A549 (cell line): ENCODE measurements at regions not wholly inside any gene's neighbourhood (a gene's known extent, or its start where the extent isn't known, plus 50 kb on each side); places are given as distances from the start of the nearest gene placed in this dataset.

Source experiments
- ATAC-seq, 2 experiments: fragments of 200-7000 bp in 1 of 2; fragments of >200 bp in 1 of 2; cut with Nextera tagmentation in 1 of 2; cut with Tn5 transposase in 1 of 2; 3 replicates each; pipeline versions ENCODE4 v1.8.0 to v1.9.1; 2018 to 2020; ENCODE audit warnings: mild to moderate bottlenecking in 1 of 2, moderate library complexity in 1 of 2
- CTCF ChIA-PET: fragments of 300-600 bp; sonication (Branson Sonifier 250); formaldehyde crosslinking; extraction: SDS; loops from one replicate; lab custom pipeline; 2021; ENCODE audit warnings: antibody characterized with exemption, inconsistent platforms; lab: Yijun Ruan, JAX
- POLR2A ChIA-PET: fragments of 350-600 bp; formaldehyde crosslinking; extraction: SDS; loops from one replicate; lab custom pipeline; 2021; ENCODE audit warnings: antibody characterized with exemption, inconsistent platforms; lab: Yijun Ruan, JAX
- DNase-seq, 2 experiments: peaks; one replicate each; pipeline versions ENCODE4 v3.0.0 to v3.0.0-alpha.2; 2011 to 2016; ENCODE audit warnings: low read depth in 1 of 2, low spot score in 1 of 2
- FAIRE-seq: peaks from 2 replicates; lab custom pipeline; 2011; peaks lifted over from hg19 to GRCh38; lab: Jason Lieb, UNC
- H3K27ac ChIP-seq, 2 experiments: fragments of >200 bp; sonication (Bioruptor Twin); formaldehyde crosslinking; 3 replicates each; pipeline ENCODE4 v1.5.1; 2016 to 2017
- H3K4me1 ChIP-seq: fragments of >200 bp; sonication (Bioruptor Twin); formaldehyde crosslinking; 3 replicates; pipeline ENCODE4 v1.6.1; 2016
- H3K4me2 ChIP-seq: fragments of >200 bp; sonication (Bioruptor Twin); formaldehyde crosslinking; 3 replicates; pipeline ENCODE4 v1.6.1; 2016
- H3K4me3 ChIP-seq: fragments of >200 bp; sonication (Bioruptor Twin); formaldehyde crosslinking; 3 replicates; pipeline ENCODE4 v1.5.1; 2016
- H3K9me3 ChIP-seq: fragments of >200 bp; sonication (Bioruptor Twin); formaldehyde crosslinking; 3 replicates; pipeline ENCODE4 v1.6.1; 2016
- CBX2 ChIP-seq: fragments of 200-600 bp; sonication (generic); IDR thresholded peaks from 2 replicates; pipeline ENCODE4 v1.6.1; 2016; ENCODE audit warnings: low read depth, mild to moderate bottlenecking, borderline replicate concordance
- CEBPB ChIP-seq, 2 experiments: fragments of >200 bp in 1 of 2; sonication (Bioruptor Twin) in 1 of 2; formaldehyde crosslinking in 1 of 2; IDR thresholded peaks; 2 replicates each; pipeline ENCODE4 v1.6.1; 2012 to 2016
- CHD2 ChIP-seq: fragments of 150-350 bp; IDR thresholded peaks from 2 replicates; pipeline ENCODE4 v1.6.1; 2014; ENCODE audit warnings: low read length; ENCODE audit not compliant: partially characterized antibody
- EHF ChIP-seq: fragments of 250-450 bp; sonication (Bioruptor Pico); IDR thresholded peaks from 2 replicates; pipeline ENCODE4 v1.5.0; 2020; ENCODE audit warnings: mild to moderate bottlenecking
- EP300 ChIP-seq, 2 experiments: fragments of >200 bp; sonication (Bioruptor Twin); formaldehyde crosslinking; IDR thresholded peaks; 2 replicates in 1 of 2; 3 replicates in 1 of 2; pipeline ENCODE4 v1.6.1; 2016 to 2017
- ESRRA ChIP-seq: fragments of 150-350 bp; IDR thresholded peaks from 2 replicates; pipeline ENCODE4 v1.6.1; 2014; ENCODE audit warnings: mild to moderate bottlenecking, low read length, borderline replicate concordance
- FOSB ChIP-seq: fragments of 250-450 bp; sonication (Bioruptor Pico); IDR thresholded peaks from 2 replicates; pipeline ENCODE4 v1.5.0; 2020; ENCODE audit warnings: mild to moderate bottlenecking, moderate library complexity
- HEYL ChIP-seq: fragments of 250-450 bp; sonication (Bioruptor Pico); IDR thresholded peaks from 2 replicates; pipeline ENCODE4 v1.8.0; 2021; ENCODE audit warnings: mild to moderate bottlenecking, moderate library complexity
- HOXB13 ChIP-seq: fragments of 250-450 bp; sonication (Bioruptor Pico); IDR thresholded peaks from 2 replicates; pipeline ENCODE4 v1.5.0; 2020; ENCODE audit warnings: low read depth, mild to moderate bottlenecking, moderate library complexity
- JUN ChIP-seq, 2 experiments: fragments of >200 bp; sonication (Bioruptor Twin); formaldehyde crosslinking; IDR thresholded peaks; 2 replicates in 1 of 2; 3 replicates in 1 of 2; pipeline ENCODE4 v1.6.1; 2016 to 2017
- KDM5A ChIP-seq: fragments of 200-600 bp; sonication (generic); IDR thresholded peaks from 2 replicates; pipeline ENCODE4 v1.6.1; 2016; ENCODE audit warnings: antibody characterized with exemption, mild to moderate bottlenecking
- MAFK ChIP-seq: fragments of 450-650 bp; IDR thresholded peaks from 2 replicates; pipeline ENCODE4 v1.6.1; 2014; ENCODE audit not compliant: partially characterized antibody
- MYC ChIP-seq: IDR thresholded peaks from 2 replicates; pipeline ENCODE4 v1.6.1; 2012; ENCODE audit warnings: mild to moderate bottlenecking, inconsistent platforms, low read length, improper control_type of control experiment, borderline replicate concordance
- NPAS2 ChIP-seq: fragments of 250-450 bp; sonication (Bioruptor Pico); IDR thresholded peaks from 2 replicates; pipeline ENCODE4 v1.8.0; 2022; ENCODE audit warnings: mild to moderate bottlenecking, moderate library complexity, borderline replicate concordance
- POLR2A ChIP-seq: IDR thresholded peaks from 2 replicates; pipeline ENCODE4 v1.6.1; 2012; ENCODE audit warnings: mild to moderate bottlenecking, low read length
- RCOR1 ChIP-seq: fragments of 150-350 bp; IDR thresholded peaks from 2 replicates; pipeline ENCODE4 v1.6.1; 2014; ENCODE audit warnings: antibody characterized with exemption, low read length, low read depth
- RFX5 ChIP-seq: fragments of 450-650 bp; IDR thresholded peaks from 2 replicates; pipeline ENCODE4 v1.7.1; 2014; ENCODE audit warnings: antibody characterized with exemption, mild to moderate bottlenecking, moderate library complexity
- SREBF2 ChIP-seq: fragments of 450-650 bp; IDR thresholded peaks from 2 replicates; pipeline ENCODE4 v1.6.1; 2014; ENCODE audit warnings: mild to moderate bottlenecking, moderate library complexity
- ZFP36 ChIP-seq: fragments of 450-650 bp; IDR thresholded peaks from 2 replicates; pipeline ENCODE4 v1.6.1; 2014; ENCODE audit warnings: borderline replicate concordance; ENCODE audit not compliant: partially characterized antibody
- ZNF302 ChIP-seq: fragments of 250-450 bp; sonication (Bioruptor Pico); IDR thresholded peaks from 2 replicates; pipeline ENCODE4 v1.9.0; 2021; ENCODE audit warnings: inconsistent platforms, mild to moderate bottlenecking, moderate library complexity
- WGBS: methylation state at CpG from one replicate; pipeline ENCODE4 v1.1.6; 2017; ENCODE audit errors: missing lambda C conversion rate; 5-methylcytosine and 5-hydroxymethylcytosine counted together
- TF ChIP-seq, protein P1 (sequence below): fragments of >200 bp; sonication (Bioruptor Twin); formaldehyde crosslinking; IDR thresholded peaks from 3 replicates; pipeline ENCODE4 v1.6.1; 2016
- TF ChIP-seq, protein P2 (sequence below): IDR thresholded peaks from 2 replicates; pipeline ENCODE4 v1.6.1; 2012
- TF ChIP-seq, protein P3 (sequence below): fragments of 150-350 bp; IDR thresholded peaks from 2 replicates; pipeline ENCODE4 v1.6.1; 2014; ENCODE audit warnings: low read depth, mild to moderate bottlenecking, low read length
- TF ChIP-seq, protein P4 (sequence below): fragments of 250-450 bp; sonication (Bioruptor Pico); IDR thresholded peaks from 2 replicates; pipeline ENCODE4 v1.5.0; 2020; ENCODE audit warnings: low read depth, mild to moderate bottlenecking, moderate library complexity
- TF ChIP-seq, protein P5 (sequence below): IDR thresholded peaks from 2 replicates; pipeline ENCODE4 v1.6.1; 2012

DNA sequence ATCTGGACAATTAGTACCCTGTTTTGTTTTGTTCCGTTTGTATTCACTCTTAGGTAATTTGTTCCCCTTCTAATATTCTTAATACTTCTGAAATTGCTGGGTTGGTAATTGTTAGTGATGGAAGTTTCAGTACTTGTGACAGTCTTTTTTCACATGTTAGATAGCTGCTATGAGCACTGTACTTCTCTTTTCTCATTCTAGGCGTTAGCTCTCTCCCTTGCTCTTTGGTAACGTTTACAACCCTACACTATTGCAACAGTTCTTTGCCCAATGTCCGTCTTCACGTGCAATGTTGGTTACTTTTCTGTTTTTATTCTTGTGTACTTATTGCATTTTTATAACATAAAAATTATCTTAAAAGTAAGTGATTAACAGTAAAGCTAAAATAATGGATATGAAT is 1509.0 kb downstream of the MAT2B start (continued):
- no peak for TF ChIP-seq ESRRA

DNA sequence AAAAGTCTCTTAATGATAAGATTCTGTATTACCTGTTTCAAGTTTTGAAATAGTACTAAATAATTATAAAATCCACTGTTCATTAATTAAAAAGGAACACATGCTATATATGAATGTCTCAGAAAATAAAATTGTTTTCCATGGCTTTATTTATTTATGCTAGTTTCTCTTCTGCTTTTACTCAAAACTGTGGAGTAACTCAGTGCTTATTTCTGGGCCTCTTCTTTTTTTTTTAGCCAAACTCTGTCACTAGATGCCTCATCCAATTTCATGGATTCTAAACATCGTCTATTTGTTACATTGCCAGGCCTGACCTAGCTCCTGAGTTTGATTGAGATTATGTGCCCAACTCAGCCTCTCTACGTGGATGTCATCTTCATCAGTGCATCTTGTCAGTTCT is 1509.7 kb downstream of the MAT2B start:
- DNase-seq (no peak), ATAC-seq (no peak), FAIRE-seq (no peak)
- ChIA-PET POLR2A (no interaction called here), CTCF (no interaction called here)
- no peak overlapping the region for H3K4me2 ChIP-seq
- WGBS: 0% methylated on average over 2 of the region's 2 CpGs
- no peak overlapping the region for H3K27ac ChIP-seq
- no peak overlapping the region for H3K4me3 ChIP-seq
- H3K9me3 ChIP-seq: no peaks in the 10 kb centered on the region
- H3K4me1 ChIP-seq: no peaks in the 10 kb centered on the region
- TF ChIP-seq, protein P1, sequence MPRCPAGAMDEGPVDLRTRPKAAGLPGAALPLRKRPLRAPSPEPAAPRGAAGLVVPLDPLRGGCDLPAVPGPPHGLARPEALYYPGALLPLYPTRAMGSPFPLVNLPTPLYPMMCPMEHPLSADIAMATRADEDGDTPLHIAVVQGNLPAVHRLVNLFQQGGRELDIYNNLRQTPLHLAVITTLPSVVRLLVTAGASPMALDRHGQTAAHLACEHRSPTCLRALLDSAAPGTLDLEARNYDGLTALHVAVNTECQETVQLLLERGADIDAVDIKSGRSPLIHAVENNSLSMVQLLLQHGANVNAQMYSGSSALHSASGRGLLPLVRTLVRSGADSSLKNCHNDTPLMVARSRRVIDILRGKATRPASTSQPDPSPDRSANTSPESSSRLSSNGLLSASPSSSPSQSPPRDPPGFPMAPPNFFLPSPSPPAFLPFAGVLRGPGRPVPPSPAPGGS: no peak
- TF ChIP-seq JUN (IDR thresholded peaks at IDR 0.05) (no peak), EHF (CRISPR knock-in tag) (no peak), CEBPB (IDR thresholded peaks at IDR 0.05) (no peak), RFX5 (no peak), ZNF302 (CRISPR knock-in tag) (no peak), CBX2 (no peak), HOXB13 (CRISPR knock-in tag) (no peak), ESRRA (no peak), ZFP36 (no peak), HEYL (CRISPR knock-in tag) (no peak), RCOR1 (no peak), MYC (no peak)
- TF ChIP-seq, protein P2, sequence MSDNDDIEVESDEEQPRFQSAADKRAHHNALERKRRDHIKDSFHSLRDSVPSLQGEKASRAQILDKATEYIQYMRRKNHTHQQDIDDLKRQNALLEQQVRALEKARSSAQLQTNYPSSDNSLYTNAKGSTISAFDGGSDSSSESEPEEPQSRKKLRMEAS: no peak
- TF ChIP-seq, protein P3, sequence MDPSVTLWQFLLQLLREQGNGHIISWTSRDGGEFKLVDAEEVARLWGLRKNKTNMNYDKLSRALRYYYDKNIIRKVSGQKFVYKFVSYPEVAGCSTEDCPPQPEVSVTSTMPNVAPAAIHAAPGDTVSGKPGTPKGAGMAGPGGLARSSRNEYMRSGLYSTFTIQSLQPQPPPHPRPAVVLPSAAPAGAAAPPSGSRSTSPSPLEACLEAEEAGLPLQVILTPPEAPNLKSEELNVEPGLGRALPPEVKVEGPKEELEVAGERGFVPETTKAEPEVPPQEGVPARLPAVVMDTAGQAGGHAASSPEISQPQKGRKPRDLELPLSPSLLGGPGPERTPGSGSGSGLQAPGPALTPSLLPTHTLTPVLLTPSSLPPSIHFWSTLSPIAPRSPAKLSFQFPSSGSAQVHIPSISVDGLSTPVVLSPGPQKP: no peak
- TF ChIP-seq, protein P4, sequence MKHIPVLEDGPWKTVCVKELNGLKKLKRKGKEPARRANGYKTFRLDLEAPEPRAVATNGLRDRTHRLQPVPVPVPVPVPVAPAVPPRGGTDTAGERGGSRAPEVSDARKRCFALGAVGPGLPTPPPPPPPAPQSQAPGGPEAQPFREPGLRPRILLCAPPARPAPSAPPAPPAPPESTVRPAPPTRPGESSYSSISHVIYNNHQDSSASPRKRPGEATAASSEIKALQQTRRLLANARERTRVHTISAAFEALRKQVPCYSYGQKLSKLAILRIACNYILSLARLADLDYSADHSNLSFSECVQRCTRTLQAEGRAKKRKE (CRISPR knock-in tag): no peak

DNA sequence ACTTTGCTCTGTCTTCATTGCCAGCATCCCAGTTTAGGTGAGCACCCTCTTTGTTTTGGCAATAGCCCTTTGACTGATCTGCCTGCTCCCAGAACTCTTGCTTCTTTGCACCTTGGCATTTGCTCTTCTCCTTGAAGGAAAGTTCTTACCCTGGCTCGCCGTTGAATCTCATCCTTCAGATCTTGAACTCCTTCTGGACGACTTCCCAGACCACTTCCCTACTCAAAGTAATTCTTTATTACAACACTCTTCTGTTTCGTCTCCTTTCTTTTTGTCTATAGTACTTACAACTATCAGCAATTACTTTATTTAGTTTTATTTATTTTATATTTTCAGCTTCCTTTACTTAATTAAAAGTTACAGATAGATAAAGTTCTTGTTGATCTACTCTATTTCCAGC is 1510.1 kb downstream of the MAT2B start:
- DNase-seq (no peak), FAIRE-seq (no peak), ATAC-seq (no peak)
- no peak overlapping the region for H3K4me3 ChIP-seq
- CTCF ChIA-PET: no interaction called here
- POLR2A ChIA-PET: no interaction called here
- no peaks in the 10 kb centered on the region for H3K4me1 ChIP-seq
- no peak overlapping the region for H3K4me2 ChIP-seq
- TF ChIP-seq POLR2A (no peak), FOSB (CRISPR knock-in tag) (no peak), CEBPB (IDR thresholded peaks at IDR 0.05) (no peak), ZNF302 (CRISPR knock-in tag) (no peak), RFX5 (no peak), KDM5A (no peak), CHD2 (no peak), NPAS2 (no peak), MAFK (no peak), EP300 (IDR thresholded peaks at IDR 0.05) (no peak), SREBF2 (no peak)
- TF ChIP-seq, protein P5, sequence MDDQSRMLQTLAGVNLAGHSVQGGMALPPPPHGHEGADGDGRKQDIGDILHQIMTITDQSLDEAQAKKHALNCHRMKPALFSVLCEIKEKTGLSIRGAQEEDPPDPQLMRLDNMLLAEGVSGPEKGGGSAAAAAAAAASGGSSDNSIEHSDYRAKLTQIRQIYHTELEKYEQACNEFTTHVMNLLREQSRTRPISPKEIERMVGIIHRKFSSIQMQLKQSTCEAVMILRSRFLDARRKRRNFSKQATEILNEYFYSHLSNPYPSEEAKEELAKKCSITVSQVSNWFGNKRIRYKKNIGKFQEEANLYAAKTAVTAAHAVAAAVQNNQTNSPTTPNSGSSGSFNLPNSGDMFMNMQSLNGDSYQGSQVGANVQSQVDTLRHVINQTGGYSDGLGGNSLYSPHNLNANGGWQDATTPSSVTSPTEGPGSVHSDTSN: no peak
- H3K9me3 ChIP-seq: no peaks in the 10 kb centered on the region
- no peak overlapping the region for H3K27ac ChIP-seq
- 2% methylated on average over 4 of the region's 4 CpGs for WGBS
